ENCODE measurements at regions not wholly inside any gene's neighbourhood (a gene's known extent, or its start where the extent isn't known, plus 50 kb on each side); places are given as distances from the start of the nearest gene placed in this dataset.
"Not testable (repeated sequence)": the region's sequence is repeated elsewhere in the genome, so short reads cannot be mapped to it uniquely, and the experiment has no call there.

- no peak for DNase-seq
Measured at GRCh38 chr13:86584301-86584700, 785.1 kb upstream of the SLITRK6 start.

- DNase-seq, result no peak
Measured at GRCh38 chr13:86585835-86586234, 786.6 kb upstream of the SLITRK6 start.

GRCh38 chr13:86591862-86592261 lies 792.6 kb upstream of the SLITRK6 start:
- no peak for DNase-seq

GRCh38 chr13:86601351-86601750 lies 802.1 kb upstream of the SLITRK6 start:
- DNase-seq, result no peak

- no peak for DNase-seq
Measured at GRCh38 chr13:86606264-86606663, 807.0 kb upstream of the SLITRK6 start.

GRCh38 chr13:86608701-86609100 lies 809.5 kb upstream of the SLITRK6 start:
- DNase-seq, result no peak

GRCh38 chr13:86633346-86633745 lies 834.1 kb upstream of the SLITRK6 start:
- no peak for DNase-seq

GRCh38 chr13:86651171-86651570 lies 852.0 kb upstream of the SLITRK6 start:
- not testable (repeated sequence) for DNase-seq

- DNase-seq, result no peak
Measured at GRCh38 chr13:86653009-86653408, 853.8 kb upstream of the SLITRK6 start.

GRCh38 chr13:86655561-86655960 lies 856.3 kb upstream of the SLITRK6 start:
- DNase-seq, result no peak

GRCh38 chr13:86660090-86660489 lies 860.9 kb upstream of the SLITRK6 start:
- no peak for DNase-seq

GRCh38 chr13:86665842-86666241 lies 866.6 kb upstream of the SLITRK6 start:
- DNase-seq, result no peak

- no peak for DNase-seq
Measured at GRCh38 chr13:86673931-86674431, 874.8 kb upstream of the SLITRK6 start.

- DNase-seq, result no peak
Measured at GRCh38 chr13:86681223-86681622, 882.0 kb upstream of the SLITRK6 start.

GRCh38 chr13:86684402-86684801 lies 885.2 kb upstream of the SLITRK6 start:
- no peak for DNase-seq

GRCh38 chr13:86689911-86690310 lies 890.7 kb upstream of the SLITRK6 start:
- DNase-seq, result no peak

- no peak for DNase-seq
Measured at GRCh38 chr13:86692291-86692690, 893.1 kb upstream of the SLITRK6 start.

- DNase-seq, result no peak
Measured at GRCh38 chr13:86710013-86710412, 910.8 kb upstream of the SLITRK6 start.

- DNase-seq, result no peak
Measured at GRCh38 chr13:86710896-86711295, 911.7 kb upstream of the SLITRK6 start.

- no peak for DNase-seq
Measured at GRCh38 chr13:86714495-86714894, 915.3 kb upstream of the SLITRK6 start.

GRCh38 chr13:86725105-86725504 lies 925.9 kb upstream of the SLITRK6 start:
- no peak for DNase-seq

GRCh38 chr13:86729206-86729605 lies 930.0 kb upstream of the SLITRK6 start:
- DNase-seq, result no peak

GRCh38 chr13:86731987-86732386 lies 932.8 kb upstream of the SLITRK6 start:
- DNase-seq, result no peak

- DNase-seq, result no peak
Measured at GRCh38 chr13:86737334-86737932, 933.7 kb upstream of the SLITRK5 start.

GRCh38 chr13:86741762-86742285 lies 929.3 kb upstream of the SLITRK5 start:
- no peak for DNase-seq

All from activated naive CD4-positive, alpha-beta T cell (primary cell).